ENCODE measurements at regions not wholly inside any gene's neighbourhood (a gene's known extent, or its start where the extent isn't known, plus 50 kb on each side); places are given as distances from the start of the nearest gene placed in this dataset.
"Not testable (repeated sequence)": the region's sequence is repeated elsewhere in the genome, so short reads cannot be mapped to it uniquely, and the experiment has no call there.

- DNase-seq: not testable (repeated sequence)
Observed at GRCh38 chr21:25531538-25532250, 75.6 kb downstream of the MRPL39 start.

GRCh38 chr21:25528515-25528914 is 78.8 kb downstream of the MRPL39 start:
- DNase-seq: no peak

- DNase-seq: no peak
Observed at GRCh38 chr21:25518491-25518911, 88.8 kb downstream of the MRPL39 start.

- no peak for DNase-seq
Observed at GRCh38 chr21:25515484-25516405, 91.5 kb downstream of the MRPL39 start.

GRCh38 chr21:25513810-25514209 is 93.5 kb downstream of the MRPL39 start:
- DNase-seq: no peak

GRCh38 chr21:25512095-25513081 is 94.9 kb downstream of the MRPL39 start:
- DNase-seq: no peak

GRCh38 chr21:25509862-25510261 is 97.4 kb downstream of the MRPL39 start:
- no peak for DNase-seq

- DNase-seq: no peak
Observed at GRCh38 chr21:25508364-25508763, 98.9 kb downstream of the MRPL39 start.

GRCh38 chr21:25507522-25507921 is 99.8 kb downstream of the MRPL39 start:
- no peak for DNase-seq

GRCh38 chr21:25506887-25507286 is 100.4 kb downstream of the MRPL39 start:
- no peak for DNase-seq

GRCh38 chr21:25506261-25506660 is 101.0 kb downstream of the MRPL39 start:
- DNase-seq: no peak

- no peak for DNase-seq
Observed at GRCh38 chr21:25503981-25504380, 103.3 kb downstream of the MRPL39 start.

- no peak for DNase-seq
Observed at GRCh38 chr21:25501996-25502665, 105.2 kb downstream of the MRPL39 start.

GRCh38 chr21:25501462-25501861 is 105.8 kb downstream of the MRPL39 start:
- no peak for DNase-seq

GRCh38 chr21:25500598-25500997 is 106.7 kb downstream of the MRPL39 start:
- DNase-seq: no peak

- DNase-seq: no peak
Observed at GRCh38 chr21:25496825-25497482, 110.3 kb downstream of the MRPL39 start.

- no peak for DNase-seq
Observed at GRCh38 chr21:25494804-25495203, 112.5 kb downstream of the MRPL39 start.

- no peak for DNase-seq
Observed at GRCh38 chr21:25493722-25494121, 113.6 kb downstream of the MRPL39 start.

GRCh38 chr21:25491267-25491666 is 116.0 kb downstream of the MRPL39 start:
- no peak for DNase-seq

- no peak for DNase-seq
Observed at GRCh38 chr21:25490742-25491141, 116.5 kb downstream of the MRPL39 start.

All from anterior cingulate cortex (tissue), 58 donors.